ENCODE measurements at regions not wholly inside any gene's neighbourhood (a gene's known extent, or its start where the extent isn't known, plus 50 kb on each side); places are given as distances from the start of the nearest gene placed in this dataset.

DNA sequence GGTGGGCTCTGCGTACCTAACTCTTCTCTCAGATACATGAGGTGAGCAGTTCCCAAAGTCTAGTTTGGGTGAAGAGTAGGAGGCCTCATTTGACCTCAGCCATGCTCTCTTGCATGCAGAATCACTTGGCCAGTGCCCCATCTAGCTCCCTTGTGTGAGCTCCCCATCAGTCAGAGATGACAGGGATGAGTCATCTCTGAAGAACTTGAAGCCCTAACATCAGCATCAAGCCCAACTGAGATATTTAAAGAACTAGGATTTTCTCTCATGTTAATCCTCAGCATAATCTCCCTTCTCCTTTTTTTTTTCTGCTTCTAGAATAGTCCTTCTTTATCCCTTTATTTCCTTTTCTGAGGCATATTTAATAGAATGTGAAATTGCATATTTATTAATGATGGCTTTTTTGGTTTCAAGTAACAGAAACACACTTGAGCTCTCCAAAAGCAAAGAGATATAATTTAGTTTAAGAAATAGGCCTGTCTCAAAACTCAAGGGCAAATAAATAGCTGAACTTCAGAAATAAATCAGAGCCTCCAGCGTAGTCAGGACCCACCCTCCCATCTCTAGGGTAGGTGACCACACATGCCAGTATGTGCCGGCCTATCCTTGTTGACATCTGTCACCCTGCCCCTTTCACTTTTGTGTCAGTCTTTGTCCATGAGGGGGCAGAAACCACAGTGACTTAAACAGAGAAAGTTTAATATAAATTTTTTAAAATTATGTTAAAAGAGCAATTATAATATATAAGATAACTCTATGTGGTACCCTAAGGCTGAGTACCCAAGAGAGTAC is 112.3 kb downstream of the TSEN15 start:
- H3K27ac ChIP-seq: no peak overlapping the region
- TF ChIP-seq, protein P1, sequence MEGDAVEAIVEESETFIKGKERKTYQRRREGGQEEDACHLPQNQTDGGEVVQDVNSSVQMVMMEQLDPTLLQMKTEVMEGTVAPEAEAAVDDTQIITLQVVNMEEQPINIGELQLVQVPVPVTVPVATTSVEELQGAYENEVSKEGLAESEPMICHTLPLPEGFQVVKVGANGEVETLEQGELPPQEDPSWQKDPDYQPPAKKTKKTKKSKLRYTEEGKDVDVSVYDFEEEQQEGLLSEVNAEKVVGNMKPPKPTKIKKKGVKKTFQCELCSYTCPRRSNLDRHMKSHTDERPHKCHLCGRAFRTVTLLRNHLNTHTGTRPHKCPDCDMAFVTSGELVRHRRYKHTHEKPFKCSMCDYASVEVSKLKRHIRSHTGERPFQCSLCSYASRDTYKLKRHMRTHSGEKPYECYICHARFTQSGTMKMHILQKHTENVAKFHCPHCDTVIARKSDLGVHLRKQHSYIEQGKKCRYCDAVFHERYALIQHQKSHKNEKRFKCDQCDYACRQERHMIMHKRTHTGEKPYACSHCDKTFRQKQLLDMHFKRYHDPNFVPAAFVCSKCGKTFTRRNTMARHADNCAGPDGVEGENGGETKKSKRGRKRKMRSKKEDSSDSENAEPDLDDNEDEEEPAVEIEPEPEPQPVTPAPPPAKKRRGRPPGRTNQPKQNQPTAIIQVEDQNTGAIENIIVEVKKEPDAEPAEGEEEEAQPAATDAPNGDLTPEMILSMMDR (conservative IDR thresholded peaks at IDR 0.05): no peak

DNA sequence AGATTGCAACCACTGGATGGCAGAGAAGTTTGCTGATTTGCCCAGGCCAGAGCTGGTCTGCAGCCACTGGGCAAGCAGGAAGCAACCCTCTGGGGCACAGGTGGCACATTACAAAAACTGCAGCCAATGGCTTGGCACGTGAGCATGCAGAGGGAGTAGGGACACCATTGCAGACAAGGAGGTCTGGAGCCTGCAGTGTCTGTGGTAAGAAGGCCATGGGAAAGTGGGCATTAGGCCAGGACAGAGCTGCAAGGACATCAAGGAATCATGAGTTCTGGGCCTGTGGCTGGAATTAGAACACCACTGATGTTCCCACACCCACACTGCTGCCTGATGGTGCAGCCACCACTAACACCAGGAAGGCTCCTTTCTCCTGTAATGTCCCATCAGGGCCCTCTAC is 113.0 kb downstream of the TSEN15 start:
- no peak overlapping the region for H3K27ac ChIP-seq

DNA sequence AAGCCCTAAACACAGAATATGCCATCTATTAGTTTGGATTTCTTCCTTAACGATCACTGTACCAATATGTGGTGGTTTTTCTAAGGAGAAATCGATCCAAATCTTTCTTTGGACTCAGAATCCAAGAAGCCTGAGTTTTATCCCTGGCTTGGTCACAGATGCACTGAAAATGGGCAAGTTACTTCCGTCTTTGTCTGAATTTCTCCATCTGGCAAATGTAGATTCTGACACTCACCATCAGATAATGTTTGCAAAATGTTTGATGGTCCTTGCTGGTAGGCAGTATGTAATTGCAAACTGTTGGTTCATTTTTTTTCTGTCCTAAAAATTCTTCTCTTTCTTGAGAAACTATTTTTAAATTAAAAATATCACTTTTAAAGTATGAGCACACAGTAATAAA is 115.0 kb downstream of the TSEN15 start:
- TF ChIP-seq, protein P1 (conservative IDR thresholded peaks at IDR 0.05): no peak
- no peak overlapping the region for H3K27ac ChIP-seq

More for the DNA sequence above, 113.0 kb downstream of the TSEN15 start:
- TF ChIP-seq, protein P1 (conservative IDR thresholded peaks at IDR 0.05): no peak

DNA sequence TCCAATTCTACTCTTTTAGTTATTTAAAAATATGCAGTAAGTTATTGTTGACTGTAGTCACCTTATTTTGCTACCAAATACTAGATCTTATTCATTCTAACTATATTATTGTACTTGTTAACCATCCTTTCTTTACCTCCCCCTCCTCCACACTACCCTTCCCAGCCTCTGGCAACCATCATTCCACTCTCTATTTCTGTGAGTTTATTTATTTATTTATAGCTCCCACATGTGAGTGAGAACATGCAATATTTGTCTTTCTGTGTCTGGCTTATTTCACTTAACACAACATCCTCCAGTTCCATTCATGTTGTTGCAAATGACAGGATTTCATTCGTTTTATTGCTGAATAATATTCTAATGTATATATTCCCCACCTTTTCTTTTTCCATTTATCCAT is 115.8 kb downstream of the TSEN15 start:
- H3K27ac ChIP-seq: no peak overlapping the region
- TF ChIP-seq, protein P1 (conservative IDR thresholded peaks at IDR 0.05): no peak

DNA sequence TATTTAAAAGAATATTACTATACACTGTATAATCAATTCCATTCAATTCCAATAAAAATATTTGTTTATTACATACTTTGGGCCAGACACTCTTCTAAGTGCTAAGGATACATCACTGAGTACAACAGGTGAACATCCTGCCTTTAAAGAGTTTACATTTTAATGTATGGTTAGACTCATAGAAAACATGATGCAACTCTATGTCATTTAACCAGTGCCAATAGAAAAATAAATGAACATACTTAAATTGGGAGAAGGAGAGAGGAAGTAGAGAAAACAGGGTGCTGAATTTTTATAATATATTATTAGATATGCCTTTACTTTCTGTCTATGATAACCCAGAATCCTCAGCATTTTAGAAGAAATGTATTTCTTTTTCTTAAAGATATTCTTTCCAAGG is 119.2 kb downstream of the TSEN15 start:
- TF ChIP-seq, protein P1 (conservative IDR thresholded peaks at IDR 0.05): no peak

DNA sequence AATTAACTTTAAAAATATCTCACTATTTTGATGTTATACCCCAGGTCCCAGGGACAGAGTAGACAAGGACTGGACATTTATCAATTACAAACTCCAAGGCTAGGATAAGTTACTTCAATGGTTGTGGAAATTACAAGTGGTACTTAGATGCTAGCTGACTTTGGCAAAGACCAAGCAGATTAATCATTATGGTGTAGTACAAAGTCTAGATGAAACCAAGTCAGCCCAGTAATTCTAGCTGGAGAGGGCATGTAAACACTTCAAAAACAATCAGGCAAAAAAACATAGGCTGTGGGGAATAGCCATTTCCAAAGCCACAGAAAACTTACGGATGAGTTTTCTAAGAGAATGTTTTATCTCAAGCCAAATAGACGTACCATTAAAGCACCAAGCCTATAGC is 124.5 kb downstream of the TSEN15 start:
- H3K27ac ChIP-seq: no peak overlapping the region
- TF ChIP-seq, protein P1 (conservative IDR thresholded peaks at IDR 0.05): no peak

More for the DNA sequence above, 119.2 kb downstream of the TSEN15 start:
- H3K27ac ChIP-seq: no peak overlapping the region

DNA sequence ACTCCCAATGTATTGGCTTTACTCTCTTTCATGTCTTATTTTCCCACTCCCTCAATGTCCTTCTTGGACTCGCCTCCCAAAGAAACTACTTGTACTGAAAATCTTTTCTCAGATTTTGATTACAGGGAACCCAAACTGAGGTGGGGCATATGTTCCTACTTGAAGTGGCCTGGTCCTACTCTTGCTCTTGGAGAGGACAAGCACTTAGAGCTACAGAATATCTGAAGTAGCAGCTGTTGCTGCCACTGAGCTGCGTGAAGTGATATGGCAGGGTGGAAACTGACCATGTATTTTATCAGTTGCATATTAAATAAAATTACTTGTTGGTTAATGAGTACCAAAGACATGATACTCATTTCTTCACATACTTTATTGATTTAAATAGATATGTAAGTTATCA is 129.5 kb downstream of the TSEN15 start:
- TF ChIP-seq, protein P1 (conservative IDR thresholded peaks at IDR 0.05): no peak
- H3K27ac ChIP-seq: no peak overlapping the region

All from VCaP (cell line).